Left colon (tissue), 2 donors: ENCODE measurements at regions not wholly inside any gene's neighbourhood (a gene's known extent, or its start where the extent isn't known, plus 50 kb on each side); places are given as distances from the start of the nearest gene placed in this dataset.

Source experiments
- ATAC-seq: fragments of 200-7000 bp; cut with Tn5 transposase; one replicate; pipeline ENCODE4 v1.9.1; 2020; ENCODE audit warnings: mild to moderate bottlenecking, moderate library complexity
- DNase-seq, 2 donors: peaks; one replicate each; pipeline ENCODE4 v3.0.0-alpha.2; 2020
- intact Hi-C, 2 donors: fragments of 100-400 bp; cut with DNase I in 1 of 2; cut with micrococcal nuclease in 1 of 2; formaldehyde crosslinking; loops; one replicate each; pipeline versions ENCODE4 v1.11.2 to v1.14.0; 2022; cut with DNase I, micrococcal nuclease
- donor health status: DM: no; HTN: no; CAD: no.
- donor health status: DM: yes; HTN: yes; CAD: no.

- ATAC-seq (no peak), DNase-seq (no peak)
- intact Hi-C loops = no loop called here
Measured at GRCh38 chr3:89622063-89622700, 514.8 kb downstream of the EPHA3 start.

GRCh38 chr3:89624494-89624893, 517.1 kb downstream of the EPHA3 start:
- no peak for ATAC-seq
- no peak for DNase-seq
- intact Hi-C loops = no loop called here

- intact Hi-C loops = no loop called here
- ATAC-seq (no peak), DNase-seq (no peak)
Measured at GRCh38 chr3:89625945-89626344, 518.5 kb downstream of the EPHA3 start.

- DNase-seq (no peak), ATAC-seq (no peak)
- intact Hi-C loops = no loop called here
Measured at GRCh38 chr3:89628856-89629670, 521.6 kb downstream of the EPHA3 start.

- intact Hi-C loops = no loop called here
Measured at GRCh38 chr3:89635137-89635536, 527.7 kb downstream of the EPHA3 start.

GRCh38 chr3:89644716-89645115, 537.3 kb downstream of the EPHA3 start:
- intact Hi-C loops = no loop called here
- no peak for ATAC-seq
- no peak for DNase-seq

More at GRCh38 chr3:89635137-89635536, 527.7 kb downstream of the EPHA3 start:
- no peak for DNase-seq
- ATAC-seq = no peak

- no peak for DNase-seq
Measured at GRCh38 chr3:89649431-89649830, 542.0 kb downstream of the EPHA3 start.

GRCh38 chr3:89654031-89654430, 546.6 kb downstream of the EPHA3 start:
- no peak for ATAC-seq
- no peak for DNase-seq
- intact Hi-C loops = no loop called here

More at GRCh38 chr3:89649431-89649830, 542.0 kb downstream of the EPHA3 start:
- intact Hi-C loops = no loop called here
- no peak for ATAC-seq

GRCh38 chr3:89656388-89656787, 549.0 kb downstream of the EPHA3 start:
- intact Hi-C loops = no loop called here

GRCh38 chr3:89679686-89680085, 572.3 kb downstream of the EPHA3 start:
- DNase-seq (no peak), ATAC-seq (no peak)
- intact Hi-C loops = no loop called here

More at GRCh38 chr3:89656388-89656787, 549.0 kb downstream of the EPHA3 start:
- ATAC-seq (no peak), DNase-seq (no peak)

GRCh38 chr3:89682556-89682955, 575.1 kb downstream of the EPHA3 start:
- DNase-seq (no peak), ATAC-seq (no peak)
- intact Hi-C loops = no loop called here

GRCh38 chr3:89685731-89686130, 578.3 kb downstream of the EPHA3 start:
- no peak for ATAC-seq
- DNase-seq = no peak
- intact Hi-C loops = no loop called here

GRCh38 chr3:89690646-89691045, 583.2 kb downstream of the EPHA3 start:
- no peak for ATAC-seq
- intact Hi-C loops = no loop called here
- DNase-seq = no peak

- intact Hi-C loops = no loop called here
- DNase-seq = no peak
Measured at GRCh38 chr3:89692601-89693000, 585.2 kb downstream of the EPHA3 start.

GRCh38 chr3:89697321-89697916, 590.0 kb downstream of the EPHA3 start:
- DNase-seq (peak in 1 of 2 donors; percentile 35), ATAC-seq (peak; percentile 75)
- intact Hi-C loops = no loop called here

More at GRCh38 chr3:89692601-89693000, 585.2 kb downstream of the EPHA3 start:
- no peak for ATAC-seq

GRCh38 chr3:89698208-89698830, 590.9 kb downstream of the EPHA3 start:
- intact Hi-C loops = no loop called here
- DNase-seq = no peak
- no peak for ATAC-seq

- intact Hi-C loops = no loop called here
- peak; percentile 94 for ATAC-seq
- DNase-seq = peak; percentile 75 to 82
Measured at GRCh38 chr3:89699229-89699628, 591.8 kb downstream of the EPHA3 start.

- intact Hi-C loops = no loop called here
- DNase-seq = peak; percentile 46 to 65
- peak; percentile 35 for ATAC-seq
Measured at GRCh38 chr3:89699771-89700170, 592.4 kb downstream of the EPHA3 start.

GRCh38 chr3:89702404-89702803, 595.0 kb downstream of the EPHA3 start:
- DNase-seq (no peak), ATAC-seq (no peak)
- intact Hi-C loops = no loop called here

- ATAC-seq = no peak
- intact Hi-C loops = no loop called here
- DNase-seq = no peak
Measured at GRCh38 chr3:89713196-89713595, 605.8 kb downstream of the EPHA3 start.
